Mesendoderm (in vitro differentiated cells): ENCODE measurements at regions not wholly inside any gene's neighbourhood (a gene's known extent, or its start where the extent isn't known, plus 50 kb on each side); places are given as distances from the start of the nearest gene placed in this dataset.

ENCODE experiments used
- DNase-seq: peaks from one replicate; pipeline ENCODE4 v3.0.0; 2013
- H2AK5ac ChIP-seq: 2 replicates; pipeline ENCODE4 v1.6.1; 2013; ENCODE audit warnings: low read length, inconsistent platforms
- H2BK120ac ChIP-seq: 2 replicates; pipeline ENCODE4 v1.6.1; 2013; ENCODE audit warnings: low read depth, mild to moderate bottlenecking, low read length, moderate library complexity, mixed read lengths
- H2BK15ac ChIP-seq: replicated peaks from 2 replicates; pipeline ENCODE4 v1.6.1; 2013; ENCODE audit warnings: low read depth, mild to moderate bottlenecking, moderate library complexity
- H2BK5ac ChIP-seq: 2 replicates; pipeline ENCODE4 v1.6.1; 2013; ENCODE audit warnings: low read length, inconsistent platforms
- H3K18ac ChIP-seq: 2 replicates; pipeline ENCODE4 v1.6.1; 2013; ENCODE audit warnings: mild to moderate bottlenecking, low read length, mixed read lengths
- H3K23ac ChIP-seq: one replicate; pipeline ENCODE4 v1.6.1; 2013; ENCODE audit warnings: low read length
- H3K27ac ChIP-seq: 2 replicates; pipeline ENCODE4 v1.5.1; 2013; ENCODE audit warnings: low read depth, mild to moderate bottlenecking, inconsistent platforms, low read length, moderate library complexity
- H3K27me3 ChIP-seq: 2 replicates; pipeline ENCODE4 v1.6.1; 2013; ENCODE audit warnings: low read length, control low read depth, mild to moderate bottlenecking, inconsistent platforms; ENCODE audit not compliant: insufficient read depth, poor library complexity
- H3K36me3 ChIP-seq: 2 replicates; pipeline ENCODE4 v1.6.1; 2013; ENCODE audit warnings: low read length, inconsistent platforms; ENCODE audit not compliant: control insufficient read depth, insufficient read depth
- H3K4ac ChIP-seq: one replicate; pipeline ENCODE4 v1.6.1; 2013; ENCODE audit warnings: low read depth, mild to moderate bottlenecking, low read length, moderate library complexity
- H3K4me1 ChIP-seq: 2 replicates; pipeline ENCODE4 v1.6.1; 2013; ENCODE audit warnings: low read depth, low read length, inconsistent platforms; ENCODE audit not compliant: control insufficient read depth
- H3K4me2 ChIP-seq: 2 replicates; pipeline ENCODE4 v1.6.1; 2013; ENCODE audit warnings: low read length
- H3K4me3 ChIP-seq: 2 replicates; pipeline ENCODE4 v1.5.1; 2013; ENCODE audit warnings: mild to moderate bottlenecking, low read length
- H3K56ac ChIP-seq: one replicate; pipeline ENCODE4 v1.6.1; 2013; ENCODE audit warnings: low read length
- H3K79me1 ChIP-seq: 2 replicates; pipeline ENCODE4 v1.6.1; 2013; ENCODE audit warnings: low read length, inconsistent platforms
- H3K79me2 ChIP-seq: 2 replicates; pipeline ENCODE4 v1.6.1; 2013; ENCODE audit warnings: mild to moderate bottlenecking, low read length; ENCODE audit not compliant: control insufficient read depth, insufficient read depth
- H3K9ac ChIP-seq: 2 replicates; pipeline ENCODE4 v1.6.1; 2013; ENCODE audit warnings: low read length, inconsistent platforms
- H4K5ac ChIP-seq: one replicate; pipeline ENCODE4 v1.6.1; 2013; ENCODE audit warnings: low read length
- H4K8ac ChIP-seq: one replicate; pipeline ENCODE4 v1.6.1; 2013; ENCODE audit warnings: low read depth, mild to moderate bottlenecking, control low read depth, low read length, moderate library complexity
- WGBS: extraction: QIAGEN DNeasy Blood & Tissue Kit; methylation state at CpG from one replicate; pipeline ENCODE4 v1.1.7; 2013; ENCODE audit warnings: low lambda C conversion rate, missing lambda C conversion rate; ENCODE audit not compliant: insufficient coverage; ENCODE audit errors: extremely low coverage; 5-methylcytosine and 5-hydroxymethylcytosine counted together

GRCh38 chr22:47574556-47574955 is 812.1 kb downstream of the TBC1D22A start:
- no peak overlapping the region for H3K27ac ChIP-seq
- H3K36me3 ChIP-seq: no peaks in the 10 kb centered on the region
- no peaks in the 10 kb centered on the region for H3K4me1 ChIP-seq
- WGBS: no CpG with 5 or more reads among the region's 4 CpGs
- no peaks in the 10 kb centered on the region for H3K79me1 ChIP-seq
- no peak overlapping the region for H2BK15ac ChIP-seq
- no peak overlapping the region for H3K4me2 ChIP-seq
- no peaks in the 10 kb centered on the region for H3K79me2 ChIP-seq
- DNase-seq: no peak
- no peak overlapping the region for H3K4me3 ChIP-seq
- H3K56ac ChIP-seq: no peak overlapping the region
- H3K9ac ChIP-seq: no peak overlapping the region
- no peak overlapping the region for H2AK5ac ChIP-seq
- H2BK5ac ChIP-seq: no peak overlapping the region
- H3K27me3 ChIP-seq: no peaks in the 10 kb centered on the region
- H4K5ac ChIP-seq: no peak overlapping the region
- no peak overlapping the region for H3K18ac ChIP-seq
- H2BK120ac ChIP-seq: no peak overlapping the region
- H4K8ac ChIP-seq: no peak overlapping the region
- no peak overlapping the region for H3K23ac ChIP-seq
- H3K4ac ChIP-seq: no peak overlapping the region

DNA sequence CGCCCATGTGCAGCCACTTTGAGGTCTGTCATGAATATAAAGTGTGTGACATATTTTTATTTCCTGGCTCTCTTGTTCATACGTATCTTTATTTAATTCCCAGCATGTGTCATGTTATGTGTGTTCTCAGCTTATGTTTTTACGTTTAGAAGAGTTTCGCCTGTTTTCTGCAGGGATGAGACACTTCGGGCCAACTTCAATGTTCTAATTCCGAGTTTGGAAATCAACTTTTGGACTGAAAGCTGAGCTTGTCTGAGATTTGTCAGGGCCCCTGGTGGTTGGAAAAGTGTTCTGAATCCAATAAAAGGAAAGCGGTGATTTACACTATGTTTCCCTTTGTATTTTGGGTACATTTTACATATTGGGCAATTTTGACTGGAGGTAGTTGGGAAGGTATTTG is 810.7 kb downstream of the TBC1D22A start:
- WGBS: no CpG with 5 or more reads among the region's 7 CpGs
- Histone ChIP-seq H2BK5ac (no peak overlapping the region), H3K4me3 (no peak overlapping the region), H3K4ac (no peak overlapping the region), H4K5ac (no peak overlapping the region), H3K56ac (no peak overlapping the region), H2BK120ac (no peak overlapping the region), H3K27me3 (no peaks in the 10 kb centered on the region), H3K9ac (no peak overlapping the region), H4K8ac (no peak overlapping the region), H2AK5ac (no peak overlapping the region), H3K36me3 (no peaks in the 10 kb centered on the region), H3K4me2 (no peak overlapping the region), H3K23ac (no peak overlapping the region), H2BK15ac (no peak overlapping the region), H3K79me1 (no peaks in the 10 kb centered on the region), H3K27ac (no peak overlapping the region), H3K4me1 (no peaks in the 10 kb centered on the region), H3K18ac (no peak overlapping the region), H3K79me2 (no peaks in the 10 kb centered on the region)
- DNase-seq: no peak

- Histone ChIP-seq H3K23ac (no peak overlapping the region), H2BK120ac (no peak overlapping the region), H2BK15ac (no peak overlapping the region), H3K9ac (no peak overlapping the region), H4K8ac (no peak overlapping the region), H3K18ac (no peak overlapping the region), H2BK5ac (no peak overlapping the region), H3K4ac (no peak overlapping the region), H3K79me2 (no peaks in the 10 kb centered on the region), H3K4me3 (no peak overlapping the region), H3K27me3 (no peaks in the 10 kb centered on the region), H3K4me1 (no peaks in the 10 kb centered on the region), H4K5ac (no peak overlapping the region), H3K56ac (no peak overlapping the region), H3K79me1 (no peaks in the 10 kb centered on the region), H2AK5ac (no peak overlapping the region), H3K36me3 (no peaks in the 10 kb centered on the region), H3K4me2 (no peak overlapping the region), H3K27ac (no peak overlapping the region)
- WGBS: no CpG with 5 or more reads among the region's 12 CpGs
- no peak for DNase-seq
These were observed 810.0 kb downstream of the TBC1D22A start for GRCh38 chr22:47572443-47572842.

DNA sequence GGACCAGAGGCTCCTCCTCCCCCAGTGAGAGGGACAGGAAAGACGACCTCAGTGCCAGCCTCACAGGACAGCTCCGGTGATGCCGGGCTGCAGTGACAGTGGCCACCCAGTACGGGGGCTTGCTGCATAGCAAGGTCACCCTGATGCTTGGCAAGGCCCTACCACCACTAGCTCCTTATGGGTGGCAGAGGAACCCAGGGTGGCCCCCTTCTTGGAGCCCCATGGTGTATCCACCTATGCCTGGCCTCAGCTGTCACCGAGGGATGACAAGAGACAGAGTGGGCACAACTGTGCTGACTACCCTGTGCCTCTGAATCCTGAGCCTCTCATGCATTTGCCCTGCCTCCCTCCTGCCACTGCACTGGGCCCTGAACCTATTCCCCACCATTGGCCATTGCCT is 809.2 kb downstream of the TBC1D22A start:
- Histone ChIP-seq H3K23ac (no peak overlapping the region), H2AK5ac (no peak overlapping the region), H3K4me2 (no peak overlapping the region), H3K18ac (no peak overlapping the region), H3K4ac (no peak overlapping the region), H3K27ac (no peak overlapping the region), H2BK5ac (no peak overlapping the region), H3K27me3 (no peaks in the 10 kb centered on the region), H3K36me3 (no peaks in the 10 kb centered on the region), H3K79me1 (no peaks in the 10 kb centered on the region), H4K5ac (no peak overlapping the region), H3K9ac (no peak overlapping the region), H3K56ac (no peak overlapping the region), H3K4me3 (no peak overlapping the region), H2BK15ac (no peak overlapping the region), H2BK120ac (no peak overlapping the region), H4K8ac (no peak overlapping the region), H3K4me1 (no peaks in the 10 kb centered on the region), H3K79me2 (no peaks in the 10 kb centered on the region)
- WGBS: no CpG with 5 or more reads among the region's 5 CpGs
- no peak for DNase-seq

- Histone ChIP-seq H3K4me2 (no peak overlapping the region), H3K9ac (no peak overlapping the region), H3K56ac (no peak overlapping the region), H3K4me3 (no peak overlapping the region), H3K23ac (no peak overlapping the region), H3K27me3 (no peaks in the 10 kb centered on the region), H3K79me2 (no peaks in the 10 kb centered on the region), H4K8ac (no peak overlapping the region), H3K27ac (no peak overlapping the region), H3K18ac (no peak overlapping the region), H2BK5ac (no peak overlapping the region), H3K36me3 (no peaks in the 10 kb centered on the region), H2BK120ac (no peak overlapping the region), H3K4ac (no peak overlapping the region), H2BK15ac (no peak overlapping the region), H3K79me1 (no peaks in the 10 kb centered on the region), H3K4me1 (no peaks in the 10 kb centered on the region), H4K5ac (no peak overlapping the region), H2AK5ac (no peak overlapping the region)
- WGBS: no CpG with 5 or more reads among the region's 5 CpGs
- no peak for DNase-seq
These were observed 808.4 kb downstream of the TBC1D22A start for GRCh38 chr22:47570851-47571250.

DNA sequence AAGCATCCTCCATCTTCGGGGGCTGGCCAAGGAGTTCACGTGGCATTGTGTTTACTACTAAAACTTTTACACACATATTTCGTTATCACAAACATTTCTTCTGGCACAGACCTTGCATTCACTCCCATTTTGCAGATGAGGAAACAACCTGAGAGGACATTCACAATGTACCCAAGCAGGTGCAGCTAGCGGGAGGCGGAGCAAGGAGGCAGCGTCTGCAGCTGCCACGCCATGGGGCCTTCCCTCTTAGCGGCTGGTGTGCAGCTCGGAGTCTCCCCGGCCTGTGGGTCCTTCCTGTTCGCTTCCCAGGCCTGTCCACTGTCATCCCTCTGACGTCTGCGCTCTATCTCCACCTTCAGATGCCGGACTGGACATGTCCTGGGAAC is 807.8 kb downstream of the TBC1D22A start:
- H3K4me1 ChIP-seq: no peaks in the 10 kb centered on the region
- no peak overlapping the region for H3K27ac ChIP-seq
- no peak overlapping the region for H2BK120ac ChIP-seq
- H3K27me3 ChIP-seq: no peaks in the 10 kb centered on the region
- no peak for DNase-seq
- no peak overlapping the region for H3K18ac ChIP-seq
- H3K79me2 ChIP-seq: no peaks in the 10 kb centered on the region
- H3K4ac ChIP-seq: no peak overlapping the region
- no peak overlapping the region for H2AK5ac ChIP-seq
- no peak overlapping the region for H4K8ac ChIP-seq
- no peaks in the 10 kb centered on the region for H3K36me3 ChIP-seq
- no peak overlapping the region for H2BK15ac ChIP-seq
- no CpG with 5 or more reads among the region's 14 CpGs for WGBS
- no peak overlapping the region for H4K5ac ChIP-seq
- H3K4me3 ChIP-seq: no peak overlapping the region
- H3K9ac ChIP-seq: no peak overlapping the region
- H2BK5ac ChIP-seq: no peak overlapping the region
- H3K79me1 ChIP-seq: no peaks in the 10 kb centered on the region
- H3K56ac ChIP-seq: no peak overlapping the region
- no peak overlapping the region for H3K4me2 ChIP-seq
- H3K23ac ChIP-seq: no peak overlapping the region
